ENCODE measurements at regions not wholly inside any gene's neighbourhood (a gene's known extent, or its start where the extent isn't known, plus 50 kb on each side); places are given as distances from the start of the nearest gene placed in this dataset.

DNA sequence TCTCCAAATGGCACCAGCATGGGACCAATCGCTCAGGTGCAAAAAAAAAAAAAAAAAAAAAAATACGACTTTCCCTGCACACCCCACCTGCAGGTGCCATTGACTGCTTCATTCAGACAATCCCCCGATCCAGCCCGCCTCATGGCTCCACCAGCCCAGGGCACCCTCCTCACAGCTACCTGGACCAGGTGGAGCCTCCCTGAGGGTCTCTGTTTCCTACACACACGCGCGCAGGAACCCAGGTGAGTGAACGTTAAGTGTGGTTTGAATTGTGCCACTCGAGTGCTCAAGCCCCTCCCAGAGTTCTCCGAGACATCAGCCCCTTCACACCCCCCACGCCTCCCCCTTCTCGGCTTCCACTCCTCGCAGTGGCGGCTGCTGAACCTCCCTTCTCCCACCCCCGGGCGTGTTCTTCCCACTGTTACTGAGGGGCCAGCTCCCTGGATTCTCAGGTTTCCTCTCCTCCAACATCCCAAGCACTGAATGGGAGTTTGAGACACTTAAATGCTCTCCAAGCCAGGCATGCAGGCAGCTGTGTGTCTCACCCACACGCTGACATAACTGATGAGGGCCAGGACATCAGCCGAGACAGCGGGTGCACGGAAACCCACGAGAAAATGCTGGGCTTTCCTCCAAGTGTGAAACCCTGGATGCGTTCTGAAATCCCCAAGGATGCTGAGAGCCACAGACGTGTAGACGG, 88.8 kb upstream of the SNTG2 start:
- Histone ChIP-seq H3K27me3 (ENCODE audit: low read depth) (no peaks in the 10 kb centered on the region), H3K4me3 (no peak overlapping the region), H3K9me3 (no peaks in the 10 kb centered on the region), H3K36me3 (no peaks in the 10 kb centered on the region), H3K27ac (no peak overlapping the region), H3K4me1 (no peaks in the 10 kb centered on the region)
- intact Hi-C loops (cut with DNase I): no loop called here
- ATAC-seq: no peak
- DNase-seq: no peak
- TF ChIP-seq, protein P1, sequence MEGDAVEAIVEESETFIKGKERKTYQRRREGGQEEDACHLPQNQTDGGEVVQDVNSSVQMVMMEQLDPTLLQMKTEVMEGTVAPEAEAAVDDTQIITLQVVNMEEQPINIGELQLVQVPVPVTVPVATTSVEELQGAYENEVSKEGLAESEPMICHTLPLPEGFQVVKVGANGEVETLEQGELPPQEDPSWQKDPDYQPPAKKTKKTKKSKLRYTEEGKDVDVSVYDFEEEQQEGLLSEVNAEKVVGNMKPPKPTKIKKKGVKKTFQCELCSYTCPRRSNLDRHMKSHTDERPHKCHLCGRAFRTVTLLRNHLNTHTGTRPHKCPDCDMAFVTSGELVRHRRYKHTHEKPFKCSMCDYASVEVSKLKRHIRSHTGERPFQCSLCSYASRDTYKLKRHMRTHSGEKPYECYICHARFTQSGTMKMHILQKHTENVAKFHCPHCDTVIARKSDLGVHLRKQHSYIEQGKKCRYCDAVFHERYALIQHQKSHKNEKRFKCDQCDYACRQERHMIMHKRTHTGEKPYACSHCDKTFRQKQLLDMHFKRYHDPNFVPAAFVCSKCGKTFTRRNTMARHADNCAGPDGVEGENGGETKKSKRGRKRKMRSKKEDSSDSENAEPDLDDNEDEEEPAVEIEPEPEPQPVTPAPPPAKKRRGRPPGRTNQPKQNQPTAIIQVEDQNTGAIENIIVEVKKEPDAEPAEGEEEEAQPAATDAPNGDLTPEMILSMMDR (IDR thresholded peaks at IDR 0.05): no peak

DNA sequence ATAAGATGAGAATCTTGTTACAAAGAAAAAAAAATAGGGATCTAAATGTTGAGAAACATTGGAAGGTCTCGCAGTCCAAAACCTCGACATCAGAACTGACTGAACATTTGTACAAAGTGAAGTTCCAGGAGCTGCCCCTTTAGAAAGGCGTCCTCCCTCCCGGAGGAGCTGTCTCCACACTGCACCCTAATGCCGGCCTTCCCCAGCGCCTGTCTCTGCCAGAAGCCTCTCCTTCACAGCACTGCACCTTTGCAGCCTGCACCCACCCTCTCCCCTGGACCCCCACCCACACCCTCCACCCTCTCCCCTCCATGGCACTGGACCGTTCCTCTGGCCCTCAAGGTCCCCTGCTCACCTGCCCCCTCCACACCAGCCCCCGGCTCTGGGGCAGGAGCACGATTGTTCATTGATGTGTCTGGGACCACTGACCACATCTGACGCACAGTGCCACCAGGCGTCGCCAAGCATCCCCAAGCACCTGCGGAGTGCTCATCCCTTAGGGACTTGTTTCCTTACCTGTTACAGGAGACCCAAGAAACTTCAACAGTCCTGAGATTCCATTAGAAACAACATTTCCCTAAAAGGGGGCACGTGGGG, 90.3 kb upstream of the SNTG2 start:
- no peak overlapping the region for H3K4me3 ChIP-seq
- no peaks in the 10 kb centered on the region for H3K4me1 ChIP-seq
- no peak overlapping the region for H3K27ac ChIP-seq
- DNase-seq: no peak
- intact Hi-C loops (cut with DNase I): no loop called here
- no peaks in the 10 kb centered on the region for H3K27me3 ChIP-seq (ENCODE audit: low read depth)
- no peaks in the 10 kb centered on the region for H3K36me3 ChIP-seq
- H3K9me3 ChIP-seq: no peaks in the 10 kb centered on the region
- TF ChIP-seq, protein P1 (IDR thresholded peaks at IDR 0.05): no peak
- ATAC-seq: no peak

DNA sequence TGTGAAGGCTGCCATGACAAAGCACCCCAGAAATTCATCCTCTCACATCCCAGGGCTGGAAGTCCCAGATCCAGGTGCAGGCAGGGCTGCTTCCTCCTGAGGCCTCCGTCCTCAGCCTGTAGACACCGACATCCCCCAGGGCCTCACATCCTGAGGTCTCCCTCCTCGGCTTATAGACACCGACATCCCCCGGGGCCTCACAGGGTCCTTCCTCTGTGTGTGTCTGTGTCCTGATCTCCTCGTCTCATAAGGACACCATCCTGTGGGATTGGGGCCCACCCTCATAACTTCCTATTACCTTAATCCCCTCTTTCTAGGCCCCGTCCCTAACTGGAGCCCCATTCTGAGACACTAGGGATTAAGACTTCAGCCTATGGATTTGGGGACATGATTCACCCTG, 92.0 kb upstream of the SNTG2 start:
- DNase-seq (no peak), ATAC-seq (no peak)
- intact Hi-C loops (cut with DNase I): no loop called here
- TF ChIP-seq, protein P1 (IDR thresholded peaks at IDR 0.05): no peak
- no peaks in the 10 kb centered on the region for H3K36me3 ChIP-seq
- no peaks in the 10 kb centered on the region for H3K27me3 ChIP-seq (ENCODE audit: low read depth)
- H3K4me1 ChIP-seq: no peaks in the 10 kb centered on the region
- no peak overlapping the region for H3K27ac ChIP-seq
- H3K9me3 ChIP-seq: no peaks in the 10 kb centered on the region
- no peak overlapping the region for H3K4me3 ChIP-seq

DNA sequence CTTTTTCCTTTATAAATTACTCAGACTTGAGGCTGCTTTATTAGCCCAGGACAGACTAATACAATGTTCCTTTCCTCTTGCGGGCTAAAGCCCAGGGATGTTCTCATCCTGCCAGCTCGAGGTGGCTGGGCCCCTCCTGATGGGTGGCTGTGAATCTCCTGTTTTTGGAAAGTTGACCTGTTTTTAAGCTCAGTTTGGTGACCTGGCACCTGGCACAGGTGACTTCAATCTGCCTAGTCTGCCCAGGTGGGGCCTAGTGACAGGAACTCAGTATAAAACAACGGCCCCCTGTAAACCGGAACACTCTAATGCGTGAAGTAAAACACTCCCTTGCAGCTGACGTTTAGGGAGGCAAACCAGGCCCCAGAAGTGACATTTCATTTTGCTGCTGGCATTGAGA, 92.7 kb upstream of the SNTG2 start:
- Histone ChIP-seq H3K36me3 (no peaks in the 10 kb centered on the region), H3K27ac (no peak overlapping the region), H3K4me3 (no peak overlapping the region), H3K9me3 (no peaks in the 10 kb centered on the region), H3K27me3 (ENCODE audit: low read depth) (no peaks in the 10 kb centered on the region), H3K4me1 (no peaks in the 10 kb centered on the region)
- TF ChIP-seq, protein P1 (IDR thresholded peaks at IDR 0.05): no peak
- intact Hi-C loops (cut with DNase I): no loop called here
- ATAC-seq (no peak), DNase-seq (no peak)

DNA sequence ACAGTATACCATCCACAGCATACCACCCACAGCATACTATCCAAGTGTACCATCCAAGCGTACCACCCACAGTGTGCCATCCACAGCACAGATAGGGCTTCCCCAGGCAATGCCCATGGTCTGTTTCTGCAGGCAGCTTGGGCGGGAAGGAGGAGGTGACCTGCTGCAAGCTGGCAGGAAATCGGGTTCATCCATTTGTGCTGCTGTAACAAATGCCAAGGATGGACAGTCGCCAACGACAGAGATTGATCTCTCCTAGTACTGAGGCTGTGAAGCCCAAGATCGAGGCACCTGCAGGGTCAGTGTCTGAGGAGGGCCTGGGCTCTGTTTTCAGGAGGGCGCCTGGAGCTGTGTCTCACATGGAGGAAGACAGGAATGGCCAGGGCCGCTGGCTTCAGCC, 93.6 kb upstream of the SNTG2 start:
- Histone ChIP-seq H3K27ac (no peak overlapping the region), H3K4me3 (no peak overlapping the region), H3K4me1 (no peaks in the 10 kb centered on the region), H3K36me3 (no peaks in the 10 kb centered on the region), H3K9me3 (no peaks in the 10 kb centered on the region), H3K27me3 (ENCODE audit: low read depth) (no peaks in the 10 kb centered on the region)
- intact Hi-C loops (cut with DNase I): no loop called here
- DNase-seq (no peak), ATAC-seq (no peak)
- TF ChIP-seq, protein P1 (IDR thresholded peaks at IDR 0.05): no peak

Data from lower lobe of right lung (tissue), 2 donors.